K562 (cell line): ENCODE measurements at regions not wholly inside any gene's neighbourhood (a gene's known extent, or its start where the extent isn't known, plus 50 kb on each side); places are given as distances from the start of the nearest gene placed in this dataset.

Experiments
- ATF4 ChIP-seq: fragments of 450-650 bp; formaldehyde crosslinking; IDR thresholded peaks from 2 replicates; pipeline ENCODE4 v1.4.0; 2022; ENCODE audit warnings: mild to moderate bottlenecking, moderate library complexity
- CTCF ChIP-seq, 3 experiments: IDR thresholded peaks in 2 of 3; conservative IDR thresholded peaks in 1 of 3; 2 replicates each; pipeline ENCODE4 v1.5.1; 2011 to 2012; ENCODE audit warnings: low read length in 3 of 3, mild to moderate bottlenecking in 3 of 3, control low read depth in 2 of 3, improper control_type of control experiment in 1 of 3, inconsistent platforms in 1 of 3, low read depth in 1 of 3, mixed read lengths in 1 of 3, moderate library complexity in 1 of 3; ENCODE audit not compliant: insufficient read depth in 2 of 3
- POLR2AphosphoS5 ChIP-seq: IDR thresholded peaks from 2 replicates; pipeline ENCODE4 v1.6.1; 2011; ENCODE audit warnings: mild to moderate bottlenecking, low read depth, low read length, moderate library complexity; ENCODE audit not compliant: control insufficient read depth, insufficient read depth
- SMARCC2 ChIP-seq: fragments of 450-650 bp; IDR thresholded peaks from 2 replicates; pipeline ENCODE4 v1.6.1; 2017; ENCODE audit warnings: antibody characterized with exemption, moderate library complexity, mild to moderate bottlenecking, low read depth
- TCF7L2 ChIP-seq: fragments of 150-350 bp; IDR thresholded peaks from 2 replicates; pipeline ENCODE4 v1.6.1; 2016; ENCODE audit warnings: low read depth, mild to moderate bottlenecking, low read length, moderate library complexity

GRCh38 chr16:7946142-7946541, 613.5 kb downstream of the RBFOX1 start:
- TF ChIP-seq ATF4 (CRISPR knock-in tag): no peak
- no peak for TF ChIP-seq TCF7L2
- TF ChIP-seq CTCF (IDR thresholded peaks at IDR 0.05 in 2 of 3, conservative IDR thresholded peaks at IDR 0.05 in 1 of 3; ENCODE audit: insufficient read depth in 2 of 3, low read depth in 1 of 3, low read length in 3 of 3): no peak
- no peak for TF ChIP-seq POLR2AphosphoS5
- no peak for TF ChIP-seq SMARCC2
